Panc1 (cell line): ENCODE measurements at regions not wholly inside any gene's neighbourhood (a gene's known extent, or its start where the extent isn't known, plus 50 kb on each side); places are given as distances from the start of the nearest gene placed in this dataset.

Experiments used
- ATAC-seq: fragments of 200-7000 bp; cut with Tn5 transposase; 2 replicates; pipeline ENCODE4 v1.9.1; 2020; ENCODE audit warnings: mild to moderate bottlenecking, moderate library complexity
- BruUV-seq: library from RNA; stranded (reverse); fragments of 400-500 nt; replicated peaks from 2 replicates; lab custom pipeline; 2021; lab: Mats Ljungman, UMichigan
- CTCF ChIA-PET: fragments of 300-600 bp; sonication (Branson Sonifier 250); formaldehyde crosslinking; loops from one replicate; lab custom pipeline; 2022; ENCODE audit warnings: antibody characterized with exemption; lab: Charles Lee
- POLR2A ChIA-PET: fragments of 300-600 bp; sonication (Branson Sonifier 250); formaldehyde crosslinking; loops from one replicate; lab custom pipeline; 2022; ENCODE audit warnings: antibody characterized with exemption; lab: Charles Lee
- DNase-seq: peaks from one replicate; pipeline ENCODE4 v3.0.0-alpha.2; 2010; ENCODE audit warnings: low read depth, low spot score
- H3K27ac ChIP-seq: 2 replicates; pipeline ENCODE4 v1.5.1; 2011; ENCODE audit warnings: mild to moderate bottlenecking, low read length, inconsistent platforms
- H3K27me3 ChIP-seq: fragments of 200-500 bp; sonication (Bioruptor generic); 2 replicates; pipeline ENCODE4 v1.6.0; 2014; ENCODE audit warnings: low read length, inconsistent platforms; ENCODE audit not compliant: control insufficient read depth, insufficient read depth
- H3K36me3 ChIP-seq: fragments of 200-500 bp; sonication (Bioruptor generic); 2 replicates; pipeline ENCODE4 v1.5.1; 2014; ENCODE audit warnings: inconsistent platforms, mild to moderate bottlenecking, low read length, moderate library complexity; ENCODE audit not compliant: control insufficient read depth, insufficient read depth
- H3K4me1 ChIP-seq: 2 replicates; pipeline ENCODE4 v1.5.1; 2011; ENCODE audit warnings: inconsistent platforms, mild to moderate bottlenecking, low read length, moderate library complexity; ENCODE audit not compliant: control insufficient read depth, insufficient read depth
- H3K4me3 ChIP-seq, 2 experiments: 2 replicates each; pipeline ENCODE4 v1.5.1; 2011 to 2012; ENCODE audit warnings: low read depth in 2 of 2, low read length in 2 of 2, mild to moderate bottlenecking in 2 of 2, inconsistent platforms in 1 of 2, moderate library complexity in 1 of 2
- H3K9me3 ChIP-seq: fragments of 200-500 bp; sonication (Bioruptor generic); 2 replicates; pipeline ENCODE4 v1.5.1; 2014; ENCODE audit warnings: low read depth, mild to moderate bottlenecking, inconsistent platforms, low read length, moderate library complexity; ENCODE audit not compliant: control insufficient read depth, insufficient read depth
- POLR2AphosphoS5 ChIP-seq: IDR thresholded peaks from 2 replicates; pipeline ENCODE4 v1.6.1; 2012; ENCODE audit warnings: mild to moderate bottlenecking, low read depth, low read length, moderate library complexity
- SIN3A ChIP-seq: IDR thresholded peaks from 2 replicates; pipeline ENCODE4 v1.6.1; 2012; ENCODE audit warnings: low read depth, mild to moderate bottlenecking, low read length, moderate library complexity, borderline replicate concordance; ENCODE audit not compliant: insufficient read depth
- TCF7L2 ChIP-seq: IDR thresholded peaks from 2 replicates; pipeline ENCODE4 v1.6.1; 2011; ENCODE audit warnings: mild to moderate bottlenecking, low read depth, low read length, inconsistent platforms
- in situ Hi-C: cut with HindIII; loops from 2 replicates; pipeline ENCODE4 v1.10.0; 2016; ENCODE audit warnings: low sequenced_read_pairs, low pct_unique_long_range_greater_than_20kb
- intact Hi-C: fragments of 100-400 bp; cut with micrococcal nuclease; formaldehyde crosslinking; loops from one replicate; pipeline ENCODE4 v1.10.0; 2022; ENCODE audit not compliant: unreplicated experiment
- TF ChIP-seq, protein P1 (sequence below): fragments of 450-650 bp; IDR thresholded peaks from 2 replicates; pipeline ENCODE4 v1.5.1; 2017; ENCODE audit warnings: mild to moderate bottlenecking
- TF ChIP-seq, protein P2 (sequence below), 2 experiments: IDR thresholded peaks; 2 replicates each; pipeline ENCODE4 v1.6.1; 2011 to 2012; ENCODE audit warnings: low read depth in 2 of 2, control low read depth in 1 of 2, low read length in 1 of 2, mild to moderate bottlenecking in 1 of 2, moderate library complexity in 1 of 2; ENCODE audit not compliant: insufficient read depth in 1 of 2

DNA sequence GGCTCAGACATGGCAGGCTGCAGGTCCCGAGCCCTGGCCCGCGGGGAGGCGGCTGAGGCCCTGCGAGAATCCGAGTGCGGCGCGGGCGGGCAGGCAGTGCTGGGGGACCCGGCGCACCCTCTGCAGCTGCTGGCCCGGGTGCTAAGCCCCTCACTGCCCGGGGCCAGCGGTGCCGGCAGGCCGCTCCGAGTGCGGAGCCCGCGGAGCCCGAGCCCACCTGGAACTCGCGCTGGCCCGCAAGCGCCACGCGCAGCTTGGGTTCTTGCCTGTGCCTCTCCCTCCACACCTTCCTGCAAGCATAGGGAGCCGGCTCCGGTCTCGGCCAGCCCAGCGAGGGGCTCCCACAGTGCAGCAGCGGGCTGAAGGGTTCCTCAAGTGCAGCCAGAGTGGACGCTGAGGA, 97.5 kb downstream of the QDPR start:
- DNase-seq (no peak), ATAC-seq (no peak)
- ChIA-PET CTCF (no interaction called here), POLR2A (no interaction called here)
- no peak overlapping the region for H3K27ac ChIP-seq
- in situ Hi-C loops (no loop called here), intact Hi-C loops (no loop called here)
- TF ChIP-seq POLR2AphosphoS5: no peak
- TF ChIP-seq, protein P1, sequence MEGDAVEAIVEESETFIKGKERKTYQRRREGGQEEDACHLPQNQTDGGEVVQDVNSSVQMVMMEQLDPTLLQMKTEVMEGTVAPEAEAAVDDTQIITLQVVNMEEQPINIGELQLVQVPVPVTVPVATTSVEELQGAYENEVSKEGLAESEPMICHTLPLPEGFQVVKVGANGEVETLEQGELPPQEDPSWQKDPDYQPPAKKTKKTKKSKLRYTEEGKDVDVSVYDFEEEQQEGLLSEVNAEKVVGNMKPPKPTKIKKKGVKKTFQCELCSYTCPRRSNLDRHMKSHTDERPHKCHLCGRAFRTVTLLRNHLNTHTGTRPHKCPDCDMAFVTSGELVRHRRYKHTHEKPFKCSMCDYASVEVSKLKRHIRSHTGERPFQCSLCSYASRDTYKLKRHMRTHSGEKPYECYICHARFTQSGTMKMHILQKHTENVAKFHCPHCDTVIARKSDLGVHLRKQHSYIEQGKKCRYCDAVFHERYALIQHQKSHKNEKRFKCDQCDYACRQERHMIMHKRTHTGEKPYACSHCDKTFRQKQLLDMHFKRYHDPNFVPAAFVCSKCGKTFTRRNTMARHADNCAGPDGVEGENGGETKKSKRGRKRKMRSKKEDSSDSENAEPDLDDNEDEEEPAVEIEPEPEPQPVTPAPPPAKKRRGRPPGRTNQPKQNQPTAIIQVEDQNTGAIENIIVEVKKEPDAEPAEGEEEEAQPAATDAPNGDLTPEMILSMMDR: no peak
- no peak for TF ChIP-seq TCF7L2
- TF ChIP-seq SIN3A: no peak
- TF ChIP-seq, protein P2, sequence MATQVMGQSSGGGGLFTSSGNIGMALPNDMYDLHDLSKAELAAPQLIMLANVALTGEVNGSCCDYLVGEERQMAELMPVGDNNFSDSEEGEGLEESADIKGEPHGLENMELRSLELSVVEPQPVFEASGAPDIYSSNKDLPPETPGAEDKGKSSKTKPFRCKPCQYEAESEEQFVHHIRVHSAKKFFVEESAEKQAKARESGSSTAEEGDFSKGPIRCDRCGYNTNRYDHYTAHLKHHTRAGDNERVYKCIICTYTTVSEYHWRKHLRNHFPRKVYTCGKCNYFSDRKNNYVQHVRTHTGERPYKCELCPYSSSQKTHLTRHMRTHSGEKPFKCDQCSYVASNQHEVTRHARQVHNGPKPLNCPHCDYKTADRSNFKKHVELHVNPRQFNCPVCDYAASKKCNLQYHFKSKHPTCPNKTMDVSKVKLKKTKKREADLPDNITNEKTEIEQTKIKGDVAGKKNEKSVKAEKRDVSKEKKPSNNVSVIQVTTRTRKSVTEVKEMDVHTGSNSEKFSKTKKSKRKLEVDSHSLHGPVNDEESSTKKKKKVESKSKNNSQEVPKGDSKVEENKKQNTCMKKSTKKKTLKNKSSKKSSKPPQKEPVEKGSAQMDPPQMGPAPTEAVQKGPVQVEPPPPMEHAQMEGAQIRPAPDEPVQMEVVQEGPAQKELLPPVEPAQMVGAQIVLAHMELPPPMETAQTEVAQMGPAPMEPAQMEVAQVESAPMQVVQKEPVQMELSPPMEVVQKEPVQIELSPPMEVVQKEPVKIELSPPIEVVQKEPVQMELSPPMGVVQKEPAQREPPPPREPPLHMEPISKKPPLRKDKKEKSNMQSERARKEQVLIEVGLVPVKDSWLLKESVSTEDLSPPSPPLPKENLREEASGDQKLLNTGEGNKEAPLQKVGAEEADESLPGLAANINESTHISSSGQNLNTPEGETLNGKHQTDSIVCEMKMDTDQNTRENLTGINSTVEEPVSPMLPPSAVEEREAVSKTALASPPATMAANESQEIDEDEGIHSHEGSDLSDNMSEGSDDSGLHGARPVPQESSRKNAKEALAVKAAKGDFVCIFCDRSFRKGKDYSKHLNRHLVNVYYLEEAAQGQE (IDR thresholded peaks at IDR 0.05; ENCODE audit: insufficient read depth in 1 of 2, low read depth in 2 of 2, low read length in 1 of 2): no peak
- BruUV-seq: no TSS peak
- no peak overlapping the region for H3K4me3 ChIP-seq
- H3K9me3 ChIP-seq: no peaks in the 10 kb centered on the region
- no peaks in the 10 kb centered on the region for H3K27me3 ChIP-seq
- no peaks in the 10 kb centered on the region for H3K4me1 ChIP-seq
- H3K36me3 ChIP-seq: no peaks in the 10 kb centered on the region

DNA sequence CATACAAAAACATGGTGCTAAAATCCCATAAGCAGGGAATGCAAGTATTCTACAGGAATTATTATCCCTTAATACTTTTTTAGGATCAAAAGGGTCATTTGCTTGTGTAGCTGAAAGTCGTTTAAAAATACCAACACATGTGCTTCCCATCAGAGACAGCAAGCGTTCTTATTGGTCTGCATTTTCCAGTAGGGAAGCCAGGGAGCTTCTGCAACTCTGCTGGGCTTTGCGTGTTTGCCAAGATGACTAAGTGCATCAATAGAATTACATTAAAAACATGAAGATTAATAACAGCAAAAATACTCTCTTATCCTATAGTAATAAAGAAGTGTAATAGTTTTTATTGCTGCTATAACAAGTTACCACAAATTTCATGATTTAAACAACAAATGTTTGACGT, 111.2 kb downstream of the QDPR start:
- intact Hi-C loops: no loop called here
- no peak for TF ChIP-seq POLR2AphosphoS5
- TF ChIP-seq TCF7L2: no peak
- no peak for TF ChIP-seq SIN3A
- TF ChIP-seq, protein P1: no peak
- TF ChIP-seq, protein P2 (IDR thresholded peaks at IDR 0.05; ENCODE audit: insufficient read depth in 1 of 2, low read depth in 2 of 2, low read length in 1 of 2): no peak
- H3K27me3 ChIP-seq: no peaks in the 10 kb centered on the region
- no peak for DNase-seq
- POLR2A ChIA-PET: no interaction called here
- H3K27ac ChIP-seq: no peak overlapping the region
- CTCF ChIA-PET: no interaction called here
- in situ Hi-C loops: no loop called here
- no peaks in the 10 kb centered on the region for H3K9me3 ChIP-seq
- no TSS peak for BruUV-seq
- H3K4me1 ChIP-seq: no peaks in the 10 kb centered on the region
- ATAC-seq: no peak
- H3K36me3 ChIP-seq: no peaks in the 10 kb centered on the region
- H3K4me3 ChIP-seq: no peak overlapping the region
